ENCODE measurements at regions not wholly inside any gene's neighbourhood (a gene's known extent, or its start where the extent isn't known, plus 50 kb on each side); places are given as distances from the start of the nearest gene placed in this dataset.
"Not testable (repeated sequence)": the region's sequence is repeated elsewhere in the genome, so short reads cannot be mapped to it uniquely, and the experiment has no call there.

DNA sequence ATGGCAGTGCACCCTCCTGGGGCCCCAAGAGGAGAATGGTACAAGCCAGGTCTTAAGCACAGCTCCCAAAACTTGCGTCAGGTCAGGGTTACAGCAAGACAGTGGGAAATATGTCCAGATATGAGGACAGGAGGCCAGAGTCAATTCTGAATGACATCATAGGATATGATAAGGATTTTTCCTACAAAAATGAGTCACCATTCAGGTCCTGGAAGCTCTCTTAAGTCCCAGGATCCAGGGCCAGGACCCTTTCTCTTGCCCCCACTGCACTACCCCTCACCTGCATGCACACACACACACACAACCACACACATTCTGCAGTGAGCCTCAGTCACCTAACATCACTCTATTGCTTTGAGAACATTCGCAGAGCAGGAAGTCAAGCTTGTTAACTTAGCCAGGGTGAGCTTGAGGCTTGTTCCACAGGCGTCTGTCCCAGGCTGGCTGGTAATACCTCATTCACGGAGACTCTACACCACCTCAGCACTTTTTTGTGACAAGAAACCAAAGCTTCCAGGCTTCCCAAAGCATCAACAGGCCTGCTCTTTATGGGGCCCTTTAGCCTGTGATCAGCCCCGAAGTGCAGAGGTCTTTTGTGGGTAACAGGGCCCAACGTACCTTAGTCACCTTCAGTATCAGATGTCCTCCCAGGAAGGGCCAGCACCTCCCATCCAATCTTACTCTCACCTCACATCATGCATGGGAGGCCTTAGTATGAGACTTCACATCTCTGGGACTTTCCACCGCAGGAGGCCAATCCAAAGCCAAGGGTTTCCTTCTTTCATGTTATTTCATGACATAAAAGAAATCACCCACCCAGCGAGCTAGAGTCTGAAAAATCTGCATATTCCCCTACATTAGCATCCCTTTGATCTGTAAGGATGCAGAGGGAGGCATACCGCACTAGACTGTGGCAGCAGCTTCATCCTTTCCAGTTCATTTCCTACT lies 74.0 kb upstream of the LIPC start:
- peak; percentile 28 for DNase-seq (ENCODE audit: low read depth)

DNA sequence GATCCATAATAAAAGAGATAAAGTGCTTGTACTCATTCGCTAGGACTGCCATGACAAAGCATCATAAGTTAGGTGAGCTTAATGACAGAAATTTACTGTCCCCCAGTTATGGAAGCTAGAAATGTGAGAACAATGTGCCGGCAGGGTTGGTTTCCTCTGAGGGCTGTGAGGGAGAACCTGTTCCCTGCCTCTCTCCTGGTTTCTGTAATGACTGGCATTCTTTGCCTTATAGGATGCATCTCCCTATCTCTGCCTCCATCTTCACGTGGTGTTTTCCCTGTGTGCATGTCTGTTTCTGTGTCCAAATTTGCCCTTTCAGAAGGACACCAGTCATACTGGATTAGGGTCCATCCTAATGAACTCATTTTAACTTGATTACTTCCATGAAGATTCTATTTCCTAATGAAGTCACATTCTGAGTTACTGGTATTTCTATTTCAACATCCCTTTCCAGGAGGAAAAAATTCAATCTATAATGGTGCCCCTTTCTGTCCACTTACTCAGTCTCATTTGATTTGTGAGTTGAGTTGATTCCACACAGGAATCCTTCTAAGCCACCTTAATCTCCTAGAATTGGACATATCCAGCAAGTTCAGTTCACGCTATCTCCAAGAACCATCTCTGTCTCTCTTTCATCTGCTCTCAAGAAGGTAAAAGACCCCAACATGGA lies 71.2 kb upstream of the LIPC start:
- peak; percentile 5 for DNase-seq (ENCODE audit: low read depth)

GRCh38 chr15:58361273-58361759 lies 70.5 kb upstream of the LIPC start:
- peak; percentile 86 for DNase-seq (ENCODE audit: low read depth)

DNA sequence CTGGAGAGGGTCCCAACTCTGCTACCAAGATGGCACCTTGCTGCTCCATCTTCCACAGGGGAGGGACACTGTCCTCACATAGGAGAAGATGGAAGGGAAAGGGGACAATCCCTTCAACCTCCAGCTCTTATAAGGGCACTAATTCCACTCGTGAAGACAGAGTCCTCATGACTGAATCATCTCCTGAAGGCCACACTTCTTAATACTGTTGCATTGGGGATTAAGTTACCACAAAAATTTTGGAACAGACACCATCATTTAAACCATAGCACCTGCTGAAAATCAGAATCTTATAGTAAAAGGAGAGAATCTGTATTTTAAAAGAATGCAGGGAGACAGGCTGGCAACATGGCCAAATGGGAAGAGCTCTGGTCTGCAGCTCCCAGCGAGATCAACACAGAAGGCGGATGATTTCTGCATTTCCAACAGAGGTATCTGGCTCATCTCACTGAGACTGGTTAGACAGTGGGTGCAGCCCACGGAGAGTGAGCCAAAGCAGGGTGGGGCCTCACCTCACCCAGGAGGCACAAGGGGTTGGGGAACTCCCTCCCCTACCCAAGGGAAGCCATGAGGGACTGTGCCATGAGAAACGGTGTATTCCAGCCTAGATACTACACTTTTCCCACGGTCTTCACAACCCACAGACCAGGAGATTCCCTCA lies 69.4 kb upstream of the LIPC start:
- DNase-seq (ENCODE audit: low read depth): no peak

- DNase-seq (ENCODE audit: low read depth): not testable (repeated sequence)
Measured at GRCh38 chr15:58363118-58363517, 68.7 kb upstream of the LIPC start.

GRCh38 chr15:58363673-58364072 lies 68.1 kb upstream of the LIPC start:
- not testable (repeated sequence) for DNase-seq (ENCODE audit: low read depth)

DNA sequence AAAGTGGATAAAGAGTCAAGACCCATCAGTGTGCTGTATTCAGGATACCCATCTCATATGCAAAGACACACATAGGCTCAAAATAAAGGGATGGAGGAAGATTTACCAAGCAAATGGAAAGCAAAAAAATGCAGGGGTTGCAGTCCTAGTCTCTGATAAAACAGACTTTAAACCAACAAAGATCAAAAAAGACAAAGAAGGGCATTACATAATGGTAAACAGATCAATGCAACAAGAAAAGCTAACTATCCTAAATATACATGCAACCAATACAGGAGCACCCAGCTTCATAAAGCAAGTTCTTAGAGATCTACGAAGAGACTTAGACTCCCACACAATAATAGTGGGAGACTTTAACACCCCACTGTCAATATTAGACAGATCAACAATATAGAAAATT lies 66.7 kb upstream of the LIPC start:
- not testable (repeated sequence) for DNase-seq (ENCODE audit: low read depth)

- peak; percentile 13 for DNase-seq (ENCODE audit: low read depth)
Measured at GRCh38 chr15:58369261-58369701, 62.5 kb upstream of the LIPC start.

DNA sequence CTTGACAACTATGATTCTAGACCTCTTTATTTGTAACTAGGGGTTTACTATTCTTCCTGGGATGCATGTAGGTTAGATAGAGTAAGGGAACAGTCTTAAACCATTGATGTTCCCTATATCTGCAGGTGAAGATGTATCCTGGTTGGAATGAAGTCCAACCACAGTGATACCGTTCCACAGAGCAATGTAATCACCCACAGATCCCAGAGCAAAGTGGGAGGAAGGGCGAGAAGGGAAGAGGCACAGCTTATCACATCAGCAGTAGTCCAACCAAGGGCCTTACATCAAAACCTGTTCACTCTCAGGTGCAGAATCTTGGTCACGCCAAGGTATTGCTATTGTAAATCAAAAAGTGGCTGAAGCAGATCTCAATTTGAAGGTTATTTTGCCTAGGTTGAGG lies 61.8 kb upstream of the LIPC start:
- no peak for DNase-seq (ENCODE audit: low read depth)

- no peak for DNase-seq (ENCODE audit: low read depth)
Measured at GRCh38 chr15:58374147-58374546, 57.6 kb upstream of the LIPC start.

DNA sequence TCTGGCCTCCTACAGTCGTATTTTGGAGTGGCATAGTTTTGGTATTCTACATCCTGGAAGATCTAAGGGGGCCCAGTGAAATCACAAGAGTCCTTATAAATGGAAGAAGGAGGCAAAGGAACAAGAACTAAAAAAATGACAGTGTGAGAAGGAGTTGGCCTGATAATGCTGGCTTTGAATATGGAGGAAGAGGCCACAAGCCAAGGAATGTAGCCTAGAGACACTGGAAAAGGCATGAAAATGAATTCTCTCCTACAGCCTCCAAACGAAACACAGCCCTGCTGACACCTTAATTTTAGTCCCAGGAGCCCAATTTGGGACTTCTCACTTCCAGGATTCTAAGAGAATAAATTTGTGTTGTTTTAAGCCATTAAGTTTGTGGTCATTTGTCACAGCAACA lies 54.6 kb upstream of the LIPC start:
- no peak for DNase-seq (ENCODE audit: low read depth)

GRCh38 chr15:58378241-58379085 lies 53.3 kb upstream of the LIPC start:
- peak; percentile 30 for DNase-seq (ENCODE audit: low read depth)

DNA sequence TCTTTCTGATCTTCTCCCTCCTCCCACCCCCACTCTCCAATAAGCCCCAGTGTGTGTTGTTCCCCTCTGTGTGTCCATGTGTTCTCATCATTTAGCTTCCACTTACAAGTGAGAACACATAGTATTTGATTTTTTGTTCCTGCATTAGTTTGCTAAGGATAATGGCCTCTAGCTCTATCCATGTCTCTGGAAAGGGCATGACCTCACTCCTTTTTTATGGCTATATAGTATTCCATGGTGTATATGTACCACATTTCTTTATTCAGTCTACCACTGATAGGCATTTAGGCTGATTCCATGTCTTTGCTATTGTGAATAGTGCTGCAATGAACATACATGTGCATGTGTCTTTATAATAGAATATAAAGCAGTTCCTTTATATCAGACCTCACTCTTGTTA lies 52.3 kb upstream of the LIPC start:
- not testable (repeated sequence) for DNase-seq (ENCODE audit: low read depth)

DNA sequence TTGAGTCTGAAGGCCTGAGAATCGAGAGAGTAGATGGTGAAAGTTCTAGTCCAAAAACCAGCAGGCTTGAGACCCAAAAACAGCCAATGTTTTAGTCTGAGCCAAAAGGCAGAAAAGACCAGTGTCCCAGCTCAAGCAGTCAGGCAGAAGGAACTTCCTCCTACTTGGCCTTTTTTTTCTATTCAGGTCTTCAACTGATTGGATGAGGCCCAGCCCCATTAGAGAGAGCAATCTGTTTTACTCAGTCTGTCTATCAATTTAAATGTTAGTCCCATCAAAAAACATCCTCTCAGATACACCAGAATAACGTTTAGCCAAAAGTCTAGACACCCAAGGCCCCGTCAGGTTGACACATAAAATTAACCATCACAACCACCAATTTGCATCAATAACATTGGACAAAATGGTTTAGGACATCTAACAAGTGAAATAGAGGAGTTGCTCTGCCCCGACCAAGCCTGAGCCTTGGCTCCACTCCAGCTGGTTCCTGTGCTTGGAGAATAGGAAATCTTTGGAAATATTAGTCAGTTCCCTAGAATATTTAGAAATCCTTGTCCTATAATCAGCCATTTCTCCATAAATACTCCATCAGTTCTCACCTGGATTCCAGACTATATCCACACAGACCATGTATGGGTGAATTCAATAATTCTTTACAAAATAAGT lies 51.4 kb upstream of the LIPC start:
- no peak for DNase-seq (ENCODE audit: low read depth)

DNA sequence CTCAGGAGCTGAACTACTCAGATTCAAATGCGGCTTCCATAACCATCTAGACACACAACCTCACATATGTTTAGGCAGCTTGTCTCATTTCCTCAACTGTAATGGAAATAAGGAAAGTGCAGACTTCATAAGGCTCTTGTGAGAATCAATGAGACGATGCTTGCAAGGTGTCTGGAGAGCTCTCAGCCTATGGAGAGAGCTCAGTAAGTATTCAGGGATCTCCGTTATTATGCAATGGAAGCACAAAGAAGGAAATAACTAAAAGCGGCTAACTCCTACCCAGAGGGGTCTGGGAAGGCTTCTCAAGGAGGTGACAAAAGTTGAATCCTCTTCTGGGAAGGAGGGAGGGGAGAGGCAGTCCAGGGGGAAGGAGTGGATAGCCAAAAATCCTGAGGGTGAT lies 50.1 kb upstream of the LIPC start:
- no peak for DNase-seq (ENCODE audit: low read depth)

Data from M059J (cell line).